Adrenal gland (tissue), 5 donors: ENCODE measurements at regions not wholly inside any gene's neighbourhood (a gene's known extent, or its start where the extent isn't known, plus 50 kb on each side); places are given as distances from the start of the nearest gene placed in this dataset.
A peak's percentile ranks its signal among the peaks of the same experiment; 100 is the strongest.

Experiments
- CTCF ChIP-seq, 6 experiments: fragments of 450-650 bp in 4 of 6; fragments of 200-600 bp in 2 of 6; sonication (generic) in 1 of 6; IDR thresholded peaks; 1 replicate in 5 of 6; 2 replicates in 1 of 6; pipeline versions ENCODE4 v1.5.1 to v1.8.0; 2016 to 2021; ENCODE audit warnings: antibody characterized with exemption in 6 of 6, mild to moderate bottlenecking in 2 of 6, moderate library complexity in 1 of 6
- POLR2A ChIP-seq, 2 donors: fragments of 450-650 bp; IDR thresholded peaks; one replicate each; pipeline ENCODE4 v1.6.1; 2017; ENCODE audit warnings: antibody characterized with exemption in 2 of 2, mild to moderate bottlenecking in 2 of 2, moderate library complexity in 1 of 2
- donor health status: DM: no; HTN: no; CAD: no.

- TF ChIP-seq POLR2A (IDR thresholded peaks at IDR 0.05) (no peak), CTCF (IDR thresholded peaks at IDR 0.05) (peak; percentile 51 to 85 (median 64))
Measured at GRCh38 chr1:111032295-111032897, 68.7 kb upstream of the LRIF1 start.
